OCI-LY7 (cell line): ENCODE measurements at regions not wholly inside any gene's neighbourhood (a gene's known extent, or its start where the extent isn't known, plus 50 kb on each side); places are given as distances from the start of the nearest gene placed in this dataset.

Experiments used
- BruUV-seq: library from RNA; stranded (reverse); fragments of 400-500 nt; replicated peaks from 2 replicates; lab custom pipeline; 2021; lab: Mats Ljungman, UMichigan
- CTCF ChIA-PET: fragments of 300-600 bp; sonication (Branson Sonifier 250); formaldehyde crosslinking; loops from one replicate; lab custom pipeline; 2022; ENCODE audit warnings: antibody characterized with exemption; ENCODE audit not compliant: unreplicated experiment; lab: Charles Lee
- POLR2A ChIA-PET: fragments of 300-600 bp; sonication (Branson Sonifier 250); formaldehyde crosslinking; loops from one replicate; lab custom pipeline; 2022; ENCODE audit warnings: antibody characterized with exemption; lab: Charles Lee
- DNase-seq: peaks from one replicate; pipeline ENCODE4 v3.0.0-alpha.2; 2015; ENCODE audit warnings: low spot score
- H2AFZ ChIP-seq: fragments of 200-600 bp; sonication (generic), shearing (Covaris generic); 2 replicates; pipeline ENCODE4 v1.6.1; 2014; ENCODE audit warnings: mild to moderate bottlenecking, antibody characterized with exemption, low read length, moderate library complexity
- H3K27ac ChIP-seq: fragments of 200-600 bp; sonication (generic); 2 replicates; pipeline ENCODE4 v1.5.1; 2014; ENCODE audit warnings: mixed run types, low read depth, mild to moderate bottlenecking, moderate library complexity, low read length, inconsistent platforms; ENCODE audit not compliant: poor library complexity, severe bottlenecking
- H3K36me3 ChIP-seq: fragments of 200-600 bp; sonication (generic); 2 replicates; pipeline ENCODE4 v1.6.1; 2014; ENCODE audit warnings: mild to moderate bottlenecking, antibody characterized with exemption, low read length, moderate library complexity, mixed read lengths; ENCODE audit not compliant: insufficient read depth
- H3K4me1 ChIP-seq: fragments of 200-600 bp; sonication (generic); 2 replicates; pipeline ENCODE4 v1.5.1; 2014; ENCODE audit warnings: mild to moderate bottlenecking, low read length; ENCODE audit not compliant: insufficient read depth, poor library complexity, severe bottlenecking
- H3K4me2 ChIP-seq: fragments of 200-600 bp; sonication (generic); 2 replicates; pipeline ENCODE4 v1.6.1; 2014; ENCODE audit warnings: mild to moderate bottlenecking, low read length
- H3K4me3 ChIP-seq: fragments of 200-600 bp; sonication (generic); 2 replicates; pipeline ENCODE4 v1.5.1; 2014; ENCODE audit warnings: mild to moderate bottlenecking, low read depth, low read length; ENCODE audit not compliant: poor library complexity, severe bottlenecking
- H3K79me2 ChIP-seq: fragments of 200-600 bp; sonication (generic); 2 replicates; pipeline ENCODE4 v1.6.1; 2016; ENCODE audit warnings: low read depth, mild to moderate bottlenecking, low read length, moderate library complexity, mixed read lengths; ENCODE audit not compliant: insufficient read depth
- H3K9me2 ChIP-seq: fragments of 200-600 bp; sonication (generic); 2 replicates; pipeline ENCODE4 v1.6.1; 2016; ENCODE audit warnings: mild to moderate bottlenecking, low read length, mixed read lengths; ENCODE audit not compliant: insufficient read depth
- H3K9me3 ChIP-seq: fragments of 200-600 bp; sonication (generic); 2 replicates; pipeline ENCODE4 v1.6.1; 2014; ENCODE audit warnings: mild to moderate bottlenecking, mixed run types, low read length, mixed read lengths
- H4K20me1 ChIP-seq: fragments of 200-600 bp; sonication (generic); 2 replicates; pipeline ENCODE4 v1.6.1; 2014; ENCODE audit warnings: mild to moderate bottlenecking, antibody characterized with exemption, low read length, moderate library complexity, mixed read lengths; ENCODE audit not compliant: insufficient read depth
- EZH2phosphoT487 ChIP-seq: fragments of 200-600 bp; sonication (generic); IDR thresholded peaks from 2 replicates; pipeline ENCODE4 v1.6.1; 2018; ENCODE audit warnings: low read depth, borderline replicate concordance, mild to moderate bottlenecking, mixed run types, antibody characterized with exemption, low read length, moderate library complexity, mixed read lengths
- intact Hi-C: fragments of 100-400 bp; cut with micrococcal nuclease; formaldehyde crosslinking; loops from one replicate; pipeline ENCODE4 v1.10.0; 2022; ENCODE audit not compliant: unreplicated experiment
- TF ChIP-seq, protein P1 (sequence below): fragments of 200-600 bp; sonication (generic); conservative IDR thresholded peaks from 2 replicates; pipeline ENCODE4 v1.5.1; 2014; ENCODE audit warnings: mild to moderate bottlenecking, antibody characterized with exemption, low read length, moderate library complexity, mixed read lengths

- intact Hi-C loops, result no loop called here
- TF ChIP-seq EZH2phosphoT487, result no peak
- TF ChIP-seq, protein P1, sequence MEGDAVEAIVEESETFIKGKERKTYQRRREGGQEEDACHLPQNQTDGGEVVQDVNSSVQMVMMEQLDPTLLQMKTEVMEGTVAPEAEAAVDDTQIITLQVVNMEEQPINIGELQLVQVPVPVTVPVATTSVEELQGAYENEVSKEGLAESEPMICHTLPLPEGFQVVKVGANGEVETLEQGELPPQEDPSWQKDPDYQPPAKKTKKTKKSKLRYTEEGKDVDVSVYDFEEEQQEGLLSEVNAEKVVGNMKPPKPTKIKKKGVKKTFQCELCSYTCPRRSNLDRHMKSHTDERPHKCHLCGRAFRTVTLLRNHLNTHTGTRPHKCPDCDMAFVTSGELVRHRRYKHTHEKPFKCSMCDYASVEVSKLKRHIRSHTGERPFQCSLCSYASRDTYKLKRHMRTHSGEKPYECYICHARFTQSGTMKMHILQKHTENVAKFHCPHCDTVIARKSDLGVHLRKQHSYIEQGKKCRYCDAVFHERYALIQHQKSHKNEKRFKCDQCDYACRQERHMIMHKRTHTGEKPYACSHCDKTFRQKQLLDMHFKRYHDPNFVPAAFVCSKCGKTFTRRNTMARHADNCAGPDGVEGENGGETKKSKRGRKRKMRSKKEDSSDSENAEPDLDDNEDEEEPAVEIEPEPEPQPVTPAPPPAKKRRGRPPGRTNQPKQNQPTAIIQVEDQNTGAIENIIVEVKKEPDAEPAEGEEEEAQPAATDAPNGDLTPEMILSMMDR, result no peak
- ChIA-PET CTCF (no interaction called here), POLR2A (no interaction called here)
- no TSS peak for BruUV-seq
- Histone ChIP-seq H3K9me2 (no peaks in the 10 kb centered on the region), H3K36me3 (no peaks in the 10 kb centered on the region), H3K27ac (no peak overlapping the region), H3K4me2 (no peak overlapping the region), H3K4me3 (no peak overlapping the region), H2AFZ (no peak overlapping the region), H4K20me1 (no peaks in the 10 kb centered on the region), H3K9me3 (no peaks in the 10 kb centered on the region), H3K4me1 (no peaks in the 10 kb centered on the region), H3K79me2 (no peaks in the 10 kb centered on the region)
- no peak for DNase-seq
Measured at GRCh38 chr12:105433804-105434203, 103.3 kb downstream of the C12orf75 start.

- DNase-seq, result no peak
- CTCF ChIA-PET, result no interaction called here
- H3K9me2 ChIP-seq, result no peaks in the 10 kb centered on the region
- intact Hi-C loops, result no loop called here
- H3K4me1 ChIP-seq, result no peaks in the 10 kb centered on the region
- H2AFZ ChIP-seq, result no peak overlapping the region
- no peaks in the 10 kb centered on the region for H3K36me3 ChIP-seq
- no peaks in the 10 kb centered on the region for H3K79me2 ChIP-seq
- no peak overlapping the region for H3K27ac ChIP-seq
- BruUV-seq, result no TSS peak
- H3K4me3 ChIP-seq, result no peak overlapping the region
- POLR2A ChIA-PET, result interaction anchor here (0.6 to 0.7 kb wide), 2 partner anchors 286 to 447 kb away, joined by 3 read pairs; no protein-coding TSS in a partner anchor
- H3K9me3 ChIP-seq, result no peaks in the 10 kb centered on the region
- TF ChIP-seq, protein P1, result no peak
- no peak for TF ChIP-seq EZH2phosphoT487
- no peak overlapping the region for H3K4me2 ChIP-seq
- H4K20me1 ChIP-seq, result no peaks in the 10 kb centered on the region
Measured at GRCh38 chr12:105436636-105437035, 106.1 kb downstream of the C12orf75 start.

DNA sequence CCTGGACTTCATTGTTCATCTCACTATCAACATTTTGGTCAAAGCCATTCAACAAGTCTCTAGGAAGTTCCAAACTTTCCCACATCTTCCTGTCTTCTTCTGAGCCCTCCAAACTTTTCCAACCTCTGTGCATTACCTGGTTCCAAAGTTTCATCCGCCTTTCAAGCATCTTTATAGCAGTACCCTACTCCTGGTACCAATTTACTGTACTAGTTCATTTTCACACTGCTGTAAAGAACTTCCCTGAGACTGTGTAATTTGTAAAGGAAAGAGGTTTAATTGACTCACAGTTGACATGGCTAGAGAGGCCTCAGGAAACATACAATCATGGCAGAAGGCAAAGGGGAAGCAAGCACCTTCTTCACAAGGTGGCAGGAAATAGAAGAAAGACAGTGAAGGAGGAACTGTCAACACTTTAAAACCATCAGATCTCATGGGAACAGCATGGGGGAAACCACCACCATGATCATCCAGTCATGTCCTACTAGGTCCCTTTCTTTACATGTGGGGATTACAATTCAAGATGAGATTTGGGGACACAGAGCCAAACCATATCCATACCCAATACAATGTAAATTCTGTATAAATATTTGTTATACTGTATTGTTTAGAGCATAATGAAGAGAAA is 109.7 kb downstream of the C12orf75 start:
- no peaks in the 10 kb centered on the region for H3K4me1 ChIP-seq
- no peak overlapping the region for H2AFZ ChIP-seq
- no peak overlapping the region for H3K4me3 ChIP-seq
- H3K9me3 ChIP-seq, result no peaks in the 10 kb centered on the region
- no TSS peak for BruUV-seq
- H3K9me2 ChIP-seq, result no peaks in the 10 kb centered on the region
- POLR2A ChIA-PET, result no interaction called here
- H3K27ac ChIP-seq, result no peak overlapping the region
- H4K20me1 ChIP-seq, result no peaks in the 10 kb centered on the region
- no peaks in the 10 kb centered on the region for H3K79me2 ChIP-seq
- no peak for DNase-seq
- H3K36me3 ChIP-seq, result no peaks in the 10 kb centered on the region
- no peak overlapping the region for H3K4me2 ChIP-seq
- intact Hi-C loops, result no loop called here
- no peak for TF ChIP-seq EZH2phosphoT487
- TF ChIP-seq, protein P1, result no peak
- CTCF ChIA-PET, result no interaction called here
